ENCODE measurements at regions not wholly inside any gene's neighbourhood (a gene's known extent, or its start where the extent isn't known, plus 50 kb on each side); places are given as distances from the start of the nearest gene placed in this dataset.
"Not testable (repeated sequence)": the region's sequence is repeated elsewhere in the genome, so short reads cannot be mapped to it uniquely, and the experiment has no call there.

- no peak overlapping the region for H3K4me2 ChIP-seq (ENCODE audit: low read length)
- H3K36me3 ChIP-seq (ENCODE audit: control insufficient read depth, low read length), result no peaks in the 10 kb centered on the region
- H3K27ac ChIP-seq (ENCODE audit: low read depth, low read length), result no peak overlapping the region
- H3K79me2 ChIP-seq (ENCODE audit: control insufficient read depth, low read length), result no peaks in the 10 kb centered on the region
- H4K20me1 ChIP-seq (ENCODE audit: control insufficient read depth, insufficient read depth, low read depth, low read length), result no peaks in the 10 kb centered on the region
- no peaks in the 10 kb centered on the region for H3F3A ChIP-seq (ENCODE audit: control insufficient read depth, insufficient read depth)
- no peaks in the 10 kb centered on the region for H3K4me1 ChIP-seq (ENCODE audit: control insufficient read depth, low read length)
- H3K27me3 ChIP-seq (ENCODE audit: control insufficient read depth, low read length), result no peaks in the 10 kb centered on the region
- no peak overlapping the region for H3K4me3 ChIP-seq (ENCODE audit: low read length)
- no peaks in the 10 kb centered on the region for H3K9me2 ChIP-seq (replicated peaks; ENCODE audit: control insufficient read depth, low read length)
- no peaks in the 10 kb centered on the region for H3K9me3 ChIP-seq (ENCODE audit: control insufficient read depth, insufficient read depth, low read length)
- TF ChIP-seq CTCF (IDR thresholded peaks at IDR 0.05; ENCODE audit: low read depth, low read length, poor library complexity, severe bottlenecking) (no peak), EZH2phosphoT487 (IDR thresholded peaks at IDR 0.05; ENCODE audit: borderline replicate concordance, low read length) (no peak)
Measured at GRCh38 chr2:35503311-35503710, 852.3 kb upstream of the CRIM1 start.

DNA sequence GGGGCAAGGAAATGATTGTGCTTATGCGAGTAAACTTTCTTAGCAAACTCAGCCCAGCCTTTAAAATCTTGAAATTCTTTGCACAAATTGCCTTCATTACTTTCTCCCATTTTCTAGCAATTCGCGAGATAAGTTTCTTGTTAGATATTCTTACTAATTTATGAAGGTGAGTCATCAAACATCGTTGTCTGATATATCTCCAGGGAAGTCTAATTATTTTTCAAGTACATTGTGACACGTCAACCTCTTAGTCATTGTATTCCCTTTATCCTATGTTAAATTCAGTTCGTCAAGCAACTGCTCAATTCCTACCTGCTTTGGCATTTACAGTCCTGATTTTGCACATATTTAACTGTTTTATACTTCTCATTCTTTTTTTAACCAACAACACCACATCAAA is 854.5 kb upstream of the CRIM1 start:
- H3K79me2 ChIP-seq (ENCODE audit: control insufficient read depth, low read length), result no peaks in the 10 kb centered on the region
- H3K27me3 ChIP-seq (ENCODE audit: control insufficient read depth, low read length), result no peaks in the 10 kb centered on the region
- no peaks in the 10 kb centered on the region for H3K36me3 ChIP-seq (ENCODE audit: control insufficient read depth, low read length)
- no peak overlapping the region for H3K4me3 ChIP-seq (ENCODE audit: low read length)
- H4K20me1 ChIP-seq (ENCODE audit: control insufficient read depth, insufficient read depth, low read depth, low read length), result no peaks in the 10 kb centered on the region
- no peaks in the 10 kb centered on the region for H3K9me3 ChIP-seq (ENCODE audit: control insufficient read depth, insufficient read depth, low read length)
- no peak overlapping the region for H3K27ac ChIP-seq (ENCODE audit: low read depth, low read length)
- H3K4me1 ChIP-seq (ENCODE audit: control insufficient read depth, low read length), result no peaks in the 10 kb centered on the region
- no peaks in the 10 kb centered on the region for H3K9me2 ChIP-seq (replicated peaks; ENCODE audit: control insufficient read depth, low read length)
- H3K4me2 ChIP-seq (ENCODE audit: low read length), result no peak overlapping the region
- H3F3A ChIP-seq (ENCODE audit: control insufficient read depth, insufficient read depth), result no peaks in the 10 kb centered on the region
- TF ChIP-seq CTCF (IDR thresholded peaks at IDR 0.05; ENCODE audit: low read depth, low read length, poor library complexity, severe bottlenecking) (no peak), EZH2phosphoT487 (IDR thresholded peaks at IDR 0.05; ENCODE audit: borderline replicate concordance, low read length) (no peak)

DNA sequence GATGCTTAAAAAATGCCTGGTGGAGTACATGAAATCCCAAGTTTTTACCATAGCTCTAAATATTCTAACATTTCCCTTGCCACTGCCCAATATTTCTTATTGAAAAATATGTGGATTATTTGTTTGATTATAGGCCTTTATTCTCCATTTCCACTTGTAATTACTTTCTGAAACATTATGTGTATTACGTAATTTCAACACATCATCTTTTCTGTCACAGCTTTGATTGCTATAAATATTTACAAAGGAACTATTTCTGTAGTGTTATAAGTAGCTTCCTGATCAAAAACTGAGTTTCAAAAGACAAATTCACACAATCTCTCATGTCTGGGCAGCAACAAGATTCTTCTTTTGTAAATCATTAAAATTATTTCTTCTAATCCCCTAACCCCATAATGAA is 859.6 kb upstream of the CRIM1 start:
- H3K9me3 ChIP-seq (ENCODE audit: control insufficient read depth, insufficient read depth, low read length), result no peaks in the 10 kb centered on the region
- H3K27me3 ChIP-seq (ENCODE audit: control insufficient read depth, low read length), result no peaks in the 10 kb centered on the region
- H4K20me1 ChIP-seq (ENCODE audit: control insufficient read depth, insufficient read depth, low read depth, low read length), result no peaks in the 10 kb centered on the region
- TF ChIP-seq EZH2phosphoT487 (IDR thresholded peaks at IDR 0.05; ENCODE audit: borderline replicate concordance, low read length) (no peak), CTCF (IDR thresholded peaks at IDR 0.05; ENCODE audit: low read depth, low read length, poor library complexity, severe bottlenecking) (no peak)
- H3K4me1 ChIP-seq (ENCODE audit: control insufficient read depth, low read length), result no peaks in the 10 kb centered on the region
- H3K4me2 ChIP-seq (ENCODE audit: low read length), result no peak overlapping the region
- H3K4me3 ChIP-seq (ENCODE audit: low read length), result no peak overlapping the region
- no peaks in the 10 kb centered on the region for H3K79me2 ChIP-seq (ENCODE audit: control insufficient read depth, low read length)
- H3K36me3 ChIP-seq (ENCODE audit: control insufficient read depth, low read length), result no peaks in the 10 kb centered on the region
- H3F3A ChIP-seq (ENCODE audit: control insufficient read depth, insufficient read depth), result no peaks in the 10 kb centered on the region
- no peaks in the 10 kb centered on the region for H3K9me2 ChIP-seq (replicated peaks; ENCODE audit: control insufficient read depth, low read length)
- no peak overlapping the region for H3K27ac ChIP-seq (ENCODE audit: low read depth, low read length)

DNA sequence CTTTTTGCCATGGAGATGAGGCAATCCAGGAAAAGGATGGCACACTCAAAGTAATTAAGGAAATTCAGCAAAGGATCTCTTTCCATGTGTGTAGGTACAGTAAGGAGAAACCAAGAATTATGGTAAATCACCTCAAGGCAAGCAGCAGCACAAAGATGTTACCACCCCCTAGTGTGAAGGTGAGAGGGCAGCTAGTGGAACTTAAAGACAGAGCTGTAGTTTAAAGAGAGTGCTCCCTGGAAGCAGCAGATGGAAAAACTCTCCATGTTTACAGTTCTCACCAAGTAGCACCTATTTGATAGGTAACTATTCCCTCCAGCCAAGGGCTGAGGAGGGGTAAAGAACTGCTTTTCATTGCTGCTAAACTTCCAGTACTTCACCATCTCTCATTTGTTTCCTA is 860.4 kb upstream of the CRIM1 start:
- H3K4me2 ChIP-seq (ENCODE audit: low read length), result no peak overlapping the region
- no peaks in the 10 kb centered on the region for H3K9me3 ChIP-seq (ENCODE audit: control insufficient read depth, insufficient read depth, low read length)
- no peaks in the 10 kb centered on the region for H4K20me1 ChIP-seq (ENCODE audit: control insufficient read depth, insufficient read depth, low read depth, low read length)
- no peaks in the 10 kb centered on the region for H3K9me2 ChIP-seq (replicated peaks; ENCODE audit: control insufficient read depth, low read length)
- H3K27me3 ChIP-seq (ENCODE audit: control insufficient read depth, low read length), result no peaks in the 10 kb centered on the region
- H3K27ac ChIP-seq (ENCODE audit: low read depth, low read length), result no peak overlapping the region
- H3F3A ChIP-seq (ENCODE audit: control insufficient read depth, insufficient read depth), result no peaks in the 10 kb centered on the region
- no peaks in the 10 kb centered on the region for H3K79me2 ChIP-seq (ENCODE audit: control insufficient read depth, low read length)
- no peaks in the 10 kb centered on the region for H3K4me1 ChIP-seq (ENCODE audit: control insufficient read depth, low read length)
- no peaks in the 10 kb centered on the region for H3K36me3 ChIP-seq (ENCODE audit: control insufficient read depth, low read length)
- TF ChIP-seq CTCF (IDR thresholded peaks at IDR 0.05; ENCODE audit: low read depth, low read length, poor library complexity, severe bottlenecking) (no peak), EZH2phosphoT487 (IDR thresholded peaks at IDR 0.05; ENCODE audit: borderline replicate concordance, low read length) (no peak)
- H3K4me3 ChIP-seq (ENCODE audit: low read length), result no peak overlapping the region

DNA sequence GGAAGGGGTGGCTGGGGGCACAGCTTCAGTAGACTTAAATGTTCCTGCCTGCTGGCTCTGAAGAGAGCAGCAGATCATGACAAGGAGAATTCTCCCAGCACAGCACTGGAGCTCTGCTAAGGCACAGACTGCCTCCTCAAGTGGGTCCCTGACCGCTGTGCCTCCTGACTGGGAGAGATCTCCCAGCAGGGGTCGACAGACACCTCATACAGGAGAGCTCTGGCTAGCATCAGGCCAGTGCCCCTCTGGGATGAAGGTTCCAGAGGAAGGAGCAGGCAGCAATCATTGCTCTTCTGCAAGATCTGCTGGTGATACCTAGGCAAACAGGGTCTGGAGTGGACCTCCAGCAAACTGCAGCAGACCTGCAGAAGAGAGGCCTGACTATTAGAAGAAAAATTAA is 877.5 kb upstream of the CRIM1 start:
- H3K79me2 ChIP-seq (ENCODE audit: control insufficient read depth, low read length); H3K27ac ChIP-seq (ENCODE audit: low read depth, low read length); H3K4me3 ChIP-seq (ENCODE audit: low read length); H3K4me1 ChIP-seq (ENCODE audit: control insufficient read depth, low read length); H3K36me3 ChIP-seq (ENCODE audit: control insufficient read depth, low read length); H3K9me2 ChIP-seq (replicated peaks; ENCODE audit: control insufficient read depth, low read length); H4K20me1 ChIP-seq (ENCODE audit: control insufficient read depth, insufficient read depth, low read depth, low read length); H3K9me3 ChIP-seq (ENCODE audit: control insufficient read depth, insufficient read depth, low read length); H3K27me3 ChIP-seq (ENCODE audit: control insufficient read depth, low read length); H3F3A ChIP-seq (ENCODE audit: control insufficient read depth, insufficient read depth); H3K4me2 ChIP-seq (ENCODE audit: low read length): not testable (repeated sequence)
